ENCODE measurements at regions not wholly inside any gene's neighbourhood (a gene's known extent, or its start where the extent isn't known, plus 50 kb on each side); places are given as distances from the start of the nearest gene placed in this dataset.

GRCh38 chr6:214428-214827 lies 77.9 kb upstream of the DUSP22 start:
- TF ChIP-seq ZNF184 (tag by site-specific recombination; IDR thresholded peaks at IDR 0.05) (no peak), CTCF (tag by site-specific recombination; IDR thresholded peaks at IDR 0.05) (no peak), ZNF560 (tag by site-specific recombination; IDR thresholded peaks at IDR 0.05; ENCODE audit: borderline replicate concordance) (no peak), ZBTB20 (tag by site-specific recombination; IDR thresholded peaks at IDR 0.05) (no peak), ZNF146 (tag by site-specific recombination; IDR thresholded peaks at IDR 0.05) (no peak), YY1 (tag by site-specific recombination; IDR thresholded peaks at IDR 0.05) (no peak), ZBTB8A (tag by site-specific recombination; IDR thresholded peaks at IDR 0.05) (no peak), HOXD13 (CRISPR knock-in tag; IDR thresholded peaks at IDR 0.05; ENCODE audit: borderline replicate concordance) (no peak), SETDB1 (IDR thresholded peaks at IDR 0.05; ENCODE audit: insufficient read length, low read length) (no peak), ZNF747 (tag by site-specific recombination; IDR thresholded peaks at IDR 0.05) (no peak), ZNF660 (tag by site-specific recombination; IDR thresholded peaks at IDR 0.05) (no peak), TCF7L2 (IDR thresholded peaks at IDR 0.05; ENCODE audit: borderline replicate concordance, low read depth, low read length) (no peak), ZNF280C (tag by site-specific recombination; IDR thresholded peaks at IDR 0.05) (no peak)
- TF ChIP-seq, protein P1, sequence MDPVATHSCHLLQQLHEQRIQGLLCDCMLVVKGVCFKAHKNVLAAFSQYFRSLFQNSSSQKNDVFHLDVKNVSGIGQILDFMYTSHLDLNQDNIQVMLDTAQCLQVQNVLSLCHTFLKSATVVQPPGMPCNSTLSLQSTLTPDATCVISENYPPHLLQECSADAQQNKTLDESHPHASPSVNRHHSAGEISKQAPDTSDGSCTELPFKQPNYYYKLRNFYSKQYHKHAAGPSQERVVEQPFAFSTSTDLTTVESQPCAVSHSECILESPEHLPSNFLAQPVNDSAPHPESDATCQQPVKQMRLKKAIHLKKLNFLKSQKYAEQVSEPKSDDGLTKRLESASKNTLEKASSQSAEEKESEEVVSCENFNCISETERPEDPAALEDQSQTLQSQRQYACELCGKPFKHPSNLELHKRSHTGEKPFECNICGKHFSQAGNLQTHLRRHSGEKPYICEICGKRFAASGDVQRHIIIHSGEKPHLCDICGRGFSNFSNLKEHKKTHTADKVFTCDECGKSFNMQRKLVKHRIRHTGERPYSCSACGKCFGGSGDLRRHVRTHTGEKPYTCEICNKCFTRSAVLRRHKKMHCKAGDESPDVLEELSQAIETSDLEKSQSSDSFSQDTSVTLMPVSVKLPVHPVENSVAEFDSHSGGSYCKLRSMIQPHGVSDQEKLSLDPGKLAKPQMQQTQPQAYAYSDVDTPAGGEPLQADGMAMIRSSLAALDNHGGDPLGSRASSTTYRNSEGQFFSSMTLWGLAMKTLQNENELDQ (tag by site-specific recombination; IDR thresholded peaks at IDR 0.05; ENCODE audit: low read depth): no peak

Measured in HEK293 (cell line).